ENCODE measurements at regions not wholly inside any gene's neighbourhood (a gene's known extent, or its start where the extent isn't known, plus 50 kb on each side); places are given as distances from the start of the nearest gene placed in this dataset.

DNA sequence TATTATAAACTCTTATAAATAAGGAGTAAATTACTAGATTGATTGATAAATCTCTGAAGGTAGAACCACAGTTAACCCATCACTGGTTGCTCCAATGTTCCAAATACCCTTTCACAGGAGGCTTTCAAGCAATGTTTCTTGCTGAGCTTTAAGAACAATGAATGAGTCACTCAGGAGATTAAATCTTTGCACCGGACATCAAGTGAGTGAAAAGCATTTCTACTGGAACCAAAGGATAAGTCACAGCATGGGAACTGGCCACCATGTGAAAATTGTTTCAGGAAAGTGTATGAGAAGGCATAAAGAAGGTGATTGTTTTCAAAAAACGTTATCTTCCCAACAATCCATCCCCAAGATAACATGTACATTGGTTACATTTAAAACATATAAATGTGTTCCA is 90.6 kb downstream of the CNTN3 start:
- no peak overlapping the region for H3K4me3 ChIP-seq
- no peak overlapping the region for H3K4me2 ChIP-seq
- H3K27ac ChIP-seq, result no peak overlapping the region
- TF ChIP-seq, protein P1, sequence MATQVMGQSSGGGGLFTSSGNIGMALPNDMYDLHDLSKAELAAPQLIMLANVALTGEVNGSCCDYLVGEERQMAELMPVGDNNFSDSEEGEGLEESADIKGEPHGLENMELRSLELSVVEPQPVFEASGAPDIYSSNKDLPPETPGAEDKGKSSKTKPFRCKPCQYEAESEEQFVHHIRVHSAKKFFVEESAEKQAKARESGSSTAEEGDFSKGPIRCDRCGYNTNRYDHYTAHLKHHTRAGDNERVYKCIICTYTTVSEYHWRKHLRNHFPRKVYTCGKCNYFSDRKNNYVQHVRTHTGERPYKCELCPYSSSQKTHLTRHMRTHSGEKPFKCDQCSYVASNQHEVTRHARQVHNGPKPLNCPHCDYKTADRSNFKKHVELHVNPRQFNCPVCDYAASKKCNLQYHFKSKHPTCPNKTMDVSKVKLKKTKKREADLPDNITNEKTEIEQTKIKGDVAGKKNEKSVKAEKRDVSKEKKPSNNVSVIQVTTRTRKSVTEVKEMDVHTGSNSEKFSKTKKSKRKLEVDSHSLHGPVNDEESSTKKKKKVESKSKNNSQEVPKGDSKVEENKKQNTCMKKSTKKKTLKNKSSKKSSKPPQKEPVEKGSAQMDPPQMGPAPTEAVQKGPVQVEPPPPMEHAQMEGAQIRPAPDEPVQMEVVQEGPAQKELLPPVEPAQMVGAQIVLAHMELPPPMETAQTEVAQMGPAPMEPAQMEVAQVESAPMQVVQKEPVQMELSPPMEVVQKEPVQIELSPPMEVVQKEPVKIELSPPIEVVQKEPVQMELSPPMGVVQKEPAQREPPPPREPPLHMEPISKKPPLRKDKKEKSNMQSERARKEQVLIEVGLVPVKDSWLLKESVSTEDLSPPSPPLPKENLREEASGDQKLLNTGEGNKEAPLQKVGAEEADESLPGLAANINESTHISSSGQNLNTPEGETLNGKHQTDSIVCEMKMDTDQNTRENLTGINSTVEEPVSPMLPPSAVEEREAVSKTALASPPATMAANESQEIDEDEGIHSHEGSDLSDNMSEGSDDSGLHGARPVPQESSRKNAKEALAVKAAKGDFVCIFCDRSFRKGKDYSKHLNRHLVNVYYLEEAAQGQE (IDR thresholded peaks at IDR 0.05), result no peak
- TF ChIP-seq, protein P2, sequence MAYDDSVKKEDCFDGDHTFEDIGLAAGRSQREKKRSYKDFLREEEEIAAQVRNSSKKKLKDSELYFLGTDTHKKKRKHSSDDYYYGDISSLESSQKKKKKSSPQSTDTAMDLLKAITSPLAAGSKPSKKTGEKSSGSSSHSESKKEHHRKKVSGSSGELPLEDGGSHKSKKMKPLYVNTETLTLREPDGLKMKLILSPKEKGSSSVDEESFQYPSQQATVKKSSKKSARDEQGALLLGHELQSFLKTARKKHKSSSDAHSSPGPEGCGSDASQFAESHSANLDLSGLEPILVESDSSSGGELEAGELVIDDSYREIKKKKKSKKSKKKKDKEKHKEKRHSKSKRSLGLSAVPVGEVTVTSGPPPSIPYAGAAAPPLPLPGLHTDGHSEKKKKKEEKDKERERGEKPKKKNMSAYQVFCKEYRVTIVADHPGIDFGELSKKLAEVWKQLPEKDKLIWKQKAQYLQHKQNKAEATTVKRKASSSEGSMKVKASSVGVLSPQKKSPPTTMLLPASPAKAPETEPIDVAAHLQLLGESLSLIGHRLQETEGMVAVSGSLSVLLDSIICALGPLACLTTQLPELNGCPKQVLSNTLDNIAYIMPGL (CRISPR knock-in tag; IDR thresholded peaks at IDR 0.05; ENCODE audit: borderline replicate concordance), result no peak
- TF ChIP-seq, protein P3, sequence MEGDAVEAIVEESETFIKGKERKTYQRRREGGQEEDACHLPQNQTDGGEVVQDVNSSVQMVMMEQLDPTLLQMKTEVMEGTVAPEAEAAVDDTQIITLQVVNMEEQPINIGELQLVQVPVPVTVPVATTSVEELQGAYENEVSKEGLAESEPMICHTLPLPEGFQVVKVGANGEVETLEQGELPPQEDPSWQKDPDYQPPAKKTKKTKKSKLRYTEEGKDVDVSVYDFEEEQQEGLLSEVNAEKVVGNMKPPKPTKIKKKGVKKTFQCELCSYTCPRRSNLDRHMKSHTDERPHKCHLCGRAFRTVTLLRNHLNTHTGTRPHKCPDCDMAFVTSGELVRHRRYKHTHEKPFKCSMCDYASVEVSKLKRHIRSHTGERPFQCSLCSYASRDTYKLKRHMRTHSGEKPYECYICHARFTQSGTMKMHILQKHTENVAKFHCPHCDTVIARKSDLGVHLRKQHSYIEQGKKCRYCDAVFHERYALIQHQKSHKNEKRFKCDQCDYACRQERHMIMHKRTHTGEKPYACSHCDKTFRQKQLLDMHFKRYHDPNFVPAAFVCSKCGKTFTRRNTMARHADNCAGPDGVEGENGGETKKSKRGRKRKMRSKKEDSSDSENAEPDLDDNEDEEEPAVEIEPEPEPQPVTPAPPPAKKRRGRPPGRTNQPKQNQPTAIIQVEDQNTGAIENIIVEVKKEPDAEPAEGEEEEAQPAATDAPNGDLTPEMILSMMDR (IDR thresholded peaks at IDR 0.05), result no peak
- TF ChIP-seq PHF8 (IDR thresholded peaks at IDR 0.05; ENCODE audit: borderline replicate concordance, low read depth), result no peak
- TF ChIP-seq ZFP36 (IDR thresholded peaks at IDR 0.05; ENCODE audit: borderline replicate concordance, partially characterized antibody), result no peak
- TF ChIP-seq, protein P4, sequence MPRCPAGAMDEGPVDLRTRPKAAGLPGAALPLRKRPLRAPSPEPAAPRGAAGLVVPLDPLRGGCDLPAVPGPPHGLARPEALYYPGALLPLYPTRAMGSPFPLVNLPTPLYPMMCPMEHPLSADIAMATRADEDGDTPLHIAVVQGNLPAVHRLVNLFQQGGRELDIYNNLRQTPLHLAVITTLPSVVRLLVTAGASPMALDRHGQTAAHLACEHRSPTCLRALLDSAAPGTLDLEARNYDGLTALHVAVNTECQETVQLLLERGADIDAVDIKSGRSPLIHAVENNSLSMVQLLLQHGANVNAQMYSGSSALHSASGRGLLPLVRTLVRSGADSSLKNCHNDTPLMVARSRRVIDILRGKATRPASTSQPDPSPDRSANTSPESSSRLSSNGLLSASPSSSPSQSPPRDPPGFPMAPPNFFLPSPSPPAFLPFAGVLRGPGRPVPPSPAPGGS (IDR thresholded peaks at IDR 0.05), result no peak
- no peak for TF ChIP-seq EHMT2 (IDR thresholded peaks at IDR 0.05; ENCODE audit: low read depth)
- TF ChIP-seq JUN (IDR thresholded peaks at IDR 0.05), result no peak
- TF ChIP-seq FOSL2 (IDR thresholded peaks at IDR 0.05), result no peak
- TF ChIP-seq FOSL2 (CRISPR knock-in tag; IDR thresholded peaks at IDR 0.05), result no peak
- no peak for TF ChIP-seq KDM1A (IDR thresholded peaks at IDR 0.05; ENCODE audit: low read depth)
- no peak for TF ChIP-seq RNF2 (IDR thresholded peaks at IDR 0.05; ENCODE audit: borderline replicate concordance, low read depth)
- no peak for TF ChIP-seq NPAS2 (CRISPR knock-in tag; IDR thresholded peaks at IDR 0.05; ENCODE audit: borderline replicate concordance)
- no peak for TF ChIP-seq CHD4 (IDR thresholded peaks at IDR 0.05; ENCODE audit: borderline replicate concordance)
- TF ChIP-seq ZC3H11A (IDR thresholded peaks at IDR 0.05), result no peak
- no peak for TF ChIP-seq RCOR1 (IDR thresholded peaks at IDR 0.05; ENCODE audit: low read depth, low read length)
- TF ChIP-seq MAFK (IDR thresholded peaks at IDR 0.05; ENCODE audit: partially characterized antibody), result no peak
- no peak for TF ChIP-seq CHD2 (IDR thresholded peaks at IDR 0.05; ENCODE audit: low read length, partially characterized antibody)
- TF ChIP-seq, protein P5, sequence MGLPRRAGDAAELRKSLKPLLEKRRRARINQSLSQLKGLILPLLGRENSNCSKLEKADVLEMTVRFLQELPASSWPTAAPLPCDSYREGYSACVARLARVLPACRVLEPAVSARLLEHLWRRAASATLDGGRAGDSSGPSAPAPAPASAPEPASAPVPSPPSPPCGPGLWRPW (IDR thresholded peaks at IDR 0.05), result no peak
- no peak for TF ChIP-seq CBX8 (IDR thresholded peaks at IDR 0.05)
- no peak for ATAC-seq
- FAIRE-seq, result no peak
- DNase-seq (ENCODE audit: low read depth in 1 of 2, low spot score in 1 of 2), result no peak
- ChIA-PET POLR2A (no interaction called here), CTCF (no interaction called here)
- H3K4me1 ChIP-seq, result no peaks in the 10 kb centered on the region
- no peaks in the 10 kb centered on the region for H3K9me3 ChIP-seq
- WGBS (ENCODE audit: missing lambda C conversion rate), result 3% methylated on average over 2 of the region's 2 CpGs
